HCT116 (cell line): ENCODE measurements at regions not wholly inside any gene's neighbourhood (a gene's known extent, or its start where the extent isn't known, plus 50 kb on each side); places are given as distances from the start of the nearest gene placed in this dataset.
"Not testable (repeated sequence)": the region's sequence is repeated elsewhere in the genome, so short reads cannot be mapped to it uniquely, and the experiment has no call there.

Experiments
- ATAC-seq: fragments of 200-7000 bp; cut with Tn5 transposase; 2 replicates; pipeline ENCODE4 v1.9.1; 2020; ENCODE audit warnings: mild to moderate bottlenecking, moderate library complexity
- BruUV-seq: library from RNA; stranded (reverse); fragments of 400-500 nt; replicated peaks from 2 replicates; lab custom pipeline; 2021; lab: Mats Ljungman, UMichigan
- CTCF ChIA-PET: fragments of 300-600 bp; sonication (Branson Sonifier 250); formaldehyde crosslinking; loops from one replicate; lab custom pipeline; 2021; ENCODE audit warnings: antibody characterized with exemption; lab: Charles Lee
- POLR2A ChIA-PET: fragments of 300-600, 350-600 bp; sonication (Branson Sonifier 250); formaldehyde crosslinking; loops from one replicate; lab custom pipeline; 2021; ENCODE audit warnings: antibody characterized with exemption; lab: Charles Lee
- RAD21 ChIA-PET, 2 experiments: fragments of 300-600 bp; sonication (Branson Sonifier 250); formaldehyde crosslinking; loops; one replicate each; lab custom pipeline; 2023; ENCODE audit warnings: low total read pairs in 2 of 2; ENCODE audit not compliant: uncharacterized antibody in 2 of 2, unreplicated experiment in 2 of 2, low non-redundant PET in 1 of 2; lab: Charles Lee
- DNase-seq: peaks from one replicate; pipeline ENCODE4 v3.0.0-alpha.2; 2010; ENCODE audit warnings: low read depth, low spot score
- H2AFZ ChIP-seq: fragments of 200-600 bp; shearing (Covaris generic), sonication (generic); 2 replicates; pipeline ENCODE4 v1.6.1; 2017; ENCODE audit warnings: low read depth, mixed run types, mixed read lengths, antibody characterized with exemption, low read length; ENCODE audit not compliant: poor library complexity, severe bottlenecking
- H3K27ac ChIP-seq: 2 replicates; pipeline ENCODE4 v1.5.1; 2012; ENCODE audit warnings: low read depth, low read length
- H3K27me3 ChIP-seq: fragments of 200-600 bp; sonication (generic); 2 replicates; pipeline ENCODE4 v1.6.1; 2016; ENCODE audit warnings: mixed run types, low read length, mixed read lengths; ENCODE audit not compliant: insufficient read depth
- H3K36me3 ChIP-seq, 2 experiments: fragments of 200-500 bp in 1 of 2; fragments of 200-600 bp in 1 of 2; sonication (Bioruptor generic) in 1 of 2; sonication (generic) in 1 of 2; 2 replicates each; pipeline versions ENCODE4 v1.5.1 to v1.6.1; 2014 to 2016; ENCODE audit warnings: low read length in 2 of 2, inconsistent platforms in 1 of 2, mixed read lengths in 1 of 2, mixed run types in 1 of 2; ENCODE audit not compliant: insufficient read depth in 2 of 2, control insufficient read depth in 1 of 2
- H3K4me1 ChIP-seq, 2 experiments: fragments of 200-600 bp in 1 of 2; sonication (generic) in 1 of 2; 2 replicates each; pipeline versions ENCODE4 v1.5.1 to v1.6.1; 2012 to 2017; ENCODE audit warnings: low read length in 2 of 2, inconsistent platforms in 1 of 2, mild to moderate bottlenecking in 1 of 2, mixed read lengths in 1 of 2, mixed run types in 1 of 2, moderate library complexity in 1 of 2; ENCODE audit not compliant: insufficient read depth in 2 of 2, control insufficient read depth in 1 of 2
- H3K4me2 ChIP-seq: fragments of 200-600 bp; sonication (generic); 2 replicates; pipeline ENCODE4 v1.6.1; 2017; ENCODE audit warnings: mixed run types, low read length, mixed read lengths
- H3K4me3 ChIP-seq, 2 experiments: fragments of 200-600 bp in 1 of 2; sonication (generic) in 1 of 2; replicated peaks in 1 of 2; 2 replicates each; pipeline ENCODE4 v1.5.1; 2011 to 2016; ENCODE audit warnings: low read length in 2 of 2, control low read depth in 1 of 2, low read depth in 1 of 2, mild to moderate bottlenecking in 1 of 2, mixed read lengths in 1 of 2, mixed run types in 1 of 2
- H3K79me2 ChIP-seq: fragments of 200-600 bp; sonication (generic); 2 replicates; pipeline ENCODE4 v1.6.1; 2017; ENCODE audit warnings: mild to moderate bottlenecking, mixed run types, low read length, moderate library complexity, mixed read lengths; ENCODE audit not compliant: insufficient read depth
- H3K9ac ChIP-seq: fragments of 200-600 bp; sonication (generic); 2 replicates; pipeline ENCODE4 v1.6.1; 2016; ENCODE audit warnings: low read length, mixed read lengths
- H3K9me2 ChIP-seq: fragments of 200-600 bp; sonication (generic), shearing (Covaris generic); 2 replicates; pipeline ENCODE4 v1.6.1; 2017; ENCODE audit warnings: mixed run types, mild to moderate bottlenecking, moderate library complexity; ENCODE audit not compliant: insufficient read depth
- H3K9me3 ChIP-seq, 2 experiments: fragments of 200-500 bp in 1 of 2; fragments of 200-600 bp in 1 of 2; sonication (Bioruptor generic) in 1 of 2; sonication (generic) in 1 of 2; 2 replicates each; pipeline ENCODE4 v1.6.1; 2014 to 2017; ENCODE audit warnings: low read length in 2 of 2, mixed read lengths in 2 of 2, inconsistent platforms in 1 of 2, low read depth in 1 of 2, mild to moderate bottlenecking in 1 of 2, mixed run types in 1 of 2, moderate library complexity in 1 of 2; ENCODE audit not compliant: control insufficient read depth in 1 of 2, insufficient read depth in 1 of 2
- H4K20me1 ChIP-seq: fragments of 200-600 bp; sonication (generic), shearing (Covaris generic); 2 replicates; pipeline ENCODE4 v1.6.1; 2017; ENCODE audit warnings: mixed run types, mild to moderate bottlenecking, moderate library complexity; ENCODE audit not compliant: insufficient read depth
- EGR1 ChIP-seq: IDR thresholded peaks from 2 replicates; pipeline ENCODE4 v1.6.1; 2012; ENCODE audit warnings: low read depth
- ELF1 ChIP-seq: IDR thresholded peaks from 2 replicates; pipeline ENCODE4 v1.6.1; 2012; ENCODE audit warnings: low read depth, borderline replicate concordance
- EZH2phosphoT487 ChIP-seq: fragments of 200-600 bp; IDR thresholded peaks from 2 replicates; pipeline ENCODE4 v1.6.1; 2018; ENCODE audit warnings: antibody characterized with exemption, borderline replicate concordance
- POLR2AphosphoS5 ChIP-seq: IDR thresholded peaks from 2 replicates; pipeline ENCODE4 v1.6.1; 2011; ENCODE audit warnings: mild to moderate bottlenecking, low read depth, low read length, moderate library complexity
- SIN3A ChIP-seq: IDR thresholded peaks from 2 replicates; pipeline ENCODE4 v1.6.1; 2012; ENCODE audit warnings: low read depth
- SP1 ChIP-seq: IDR thresholded peaks from 2 replicates; pipeline ENCODE4 v1.6.1; 2012; ENCODE audit warnings: low read depth
- TCF7L2 ChIP-seq: IDR thresholded peaks from 2 replicates; pipeline ENCODE4 v1.7.0; 2011; ENCODE audit warnings: borderline replicate concordance, inconsistent platforms; ENCODE audit not compliant: insufficient read depth, insufficient read length; ENCODE audit errors: extremely low read depth
- YY1 ChIP-seq: IDR thresholded peaks from 2 replicates; pipeline ENCODE4 v1.6.1; 2011; ENCODE audit warnings: low read length, low read depth, moderate library complexity, mild to moderate bottlenecking; ENCODE audit not compliant: insufficient replicate concordance; ENCODE audit errors: extremely low read depth
- ZBTB33 ChIP-seq: IDR thresholded peaks from 2 replicates; pipeline ENCODE4 v1.6.1; 2011; ENCODE audit warnings: mild to moderate bottlenecking, low read length, moderate library complexity; ENCODE audit not compliant: insufficient replicate concordance; ENCODE audit errors: extremely low read depth
- ZNF274 ChIP-seq: fragments of 200-500 bp; sonication (Bioruptor generic); IDR thresholded peaks from 2 replicates; pipeline ENCODE4 v1.6.1; 2014; ENCODE audit warnings: mild to moderate bottlenecking, low read depth, low read length, inconsistent platforms
- intact Hi-C: fragments of 100-400 bp; cut with micrococcal nuclease; formaldehyde crosslinking; loops from 2 replicates; pipeline ENCODE4 v1.10.0; 2022

- H2AFZ ChIP-seq, POLR2A ChIA-PET, H3K79me2 ChIP-seq, H3K36me3 ChIP-seq, intact Hi-C loops, H4K20me1 ChIP-seq, H3K9ac ChIP-seq, ATAC-seq, H3K9me2 ChIP-seq, CTCF ChIA-PET, H3K9me3 ChIP-seq, BruUV-seq, H3K4me2 ChIP-seq, H3K4me1 ChIP-seq, H3K27ac ChIP-seq, DNase-seq, RAD21 ChIA-PET, H3K4me3 ChIP-seq, H3K27me3 ChIP-seq: not testable (repeated sequence)
Observed at GRCh38 chr10:63984061-63984460, 462.9 kb downstream of the REEP3 start.

GRCh38 chr10:63986536-63986935 is 465.3 kb downstream of the REEP3 start:
- Histone ChIP-seq H3K79me2 (no peaks in the 10 kb centered on the region), H3K36me3 (no peaks in the 10 kb centered on the region), H3K4me1 (no peaks in the 10 kb centered on the region), H3K9me2 (no peaks in the 10 kb centered on the region)
- TF ChIP-seq YY1 (no peak), EGR1 (no peak), SP1 (no peak), POLR2AphosphoS5 (no peak), TCF7L2 (no peak), ELF1 (no peak), ZBTB33 (no peak), EZH2phosphoT487 (no peak), ZNF274 (no peak), SIN3A (no peak)
- TF ChIP-seq, all 23 proteins: peak for 0
- H3K4me2 ChIP-seq: no peak overlapping the region
- ATAC-seq: no peak
- H3K9me3 ChIP-seq: peaks cover 0 to 6% of the 10 kb centered on the region in 2 experiments; a peak in 1 of 4 replicates
- DNase-seq: no peak
- ChIA-PET CTCF (no interaction called here), RAD21 (no interaction called here), POLR2A (no interaction called here)
- no peak overlapping the region for H3K9ac ChIP-seq
- intact Hi-C loops: no loop called here
- H3K27me3 ChIP-seq: no peaks in the 10 kb centered on the region
- H3K4me3 ChIP-seq: no peak overlapping the region
- no peaks in the 10 kb centered on the region for H4K20me1 ChIP-seq
- no peak overlapping the region for H3K27ac ChIP-seq
- H2AFZ ChIP-seq: no peak overlapping the region
- no TSS peak for BruUV-seq
